Astrocyte (in vitro differentiated cells and primary cell): ENCODE measurements at regions not wholly inside any gene's neighbourhood (a gene's known extent, or its start where the extent isn't known, plus 50 kb on each side); places are given as distances from the start of the nearest gene placed in this dataset.

Experiments
- DNase-seq: peaks from one replicate; pipeline ENCODE4 v3.0.0-alpha.2; 2010; ENCODE audit warnings: low read depth
- FAIRE-seq: peaks from 2 replicates; lab custom pipeline; 2011; peaks lifted over from hg19 to GRCh38; lab: Jason Lieb, UNC
- H2AFZ ChIP-seq: 2 replicates; pipeline ENCODE4 v1.6.0; 2012; ENCODE audit warnings: low read depth, low read length, inconsistent platforms
- H3K27ac ChIP-seq: 2 replicates; pipeline ENCODE4 v1.5.1; 2011; ENCODE audit warnings: low read depth, low read length, inconsistent platforms
- H3K27me3 ChIP-seq: 2 replicates; pipeline ENCODE4 v1.6.0; 2011; ENCODE audit warnings: low read length, inconsistent platforms; ENCODE audit not compliant: insufficient read depth
- H3K36me3 ChIP-seq: 2 replicates; pipeline ENCODE4 v1.5.1; 2011; ENCODE audit warnings: low read length, inconsistent platforms; ENCODE audit not compliant: insufficient read depth
- H3K4me1 ChIP-seq: 2 replicates; pipeline ENCODE4 v1.5.1; 2011; ENCODE audit warnings: low read length, inconsistent platforms; ENCODE audit not compliant: insufficient read depth
- H3K4me2 ChIP-seq: 2 replicates; pipeline ENCODE4 v1.6.0; 2012; ENCODE audit warnings: low read length, inconsistent platforms
- H3K4me3 ChIP-seq: 2 replicates; pipeline ENCODE4 v1.5.1; 2011; ENCODE audit warnings: low read depth, mild to moderate bottlenecking, low read length, inconsistent platforms; ENCODE audit not compliant: insufficient read depth
- H3K79me2 ChIP-seq: 2 replicates; pipeline ENCODE4 v1.6.0; 2012; ENCODE audit warnings: mild to moderate bottlenecking, low read length, inconsistent platforms; ENCODE audit not compliant: insufficient read depth
- H3K9ac ChIP-seq: 2 replicates; pipeline ENCODE4 v1.6.0; 2012; ENCODE audit warnings: mild to moderate bottlenecking, low read length, inconsistent platforms
- H3K9me3 ChIP-seq: 2 replicates; pipeline ENCODE4 v1.5.1; 2012; ENCODE audit warnings: low read depth, mild to moderate bottlenecking, low read length, inconsistent platforms; ENCODE audit not compliant: insufficient read depth
- H4K20me1 ChIP-seq: 2 replicates; pipeline ENCODE4 v1.6.0; 2012; ENCODE audit warnings: low read length, inconsistent platforms; ENCODE audit not compliant: insufficient read depth
- H3K27ac Mint-ChIP-seq: one replicate; pipeline ENCODE4 v1.8.0; 2021; ENCODE audit warnings: mild to moderate bottlenecking, mixed read lengths; ENCODE audit not compliant: unreplicated experiment
- H3K27me3 Mint-ChIP-seq: one replicate; pipeline ENCODE4 v1.8.0; 2021; ENCODE audit warnings: low read depth, mixed read lengths; ENCODE audit not compliant: unreplicated experiment
- H3K36me3 Mint-ChIP-seq: one replicate; pipeline ENCODE4 v1.8.0; 2021; ENCODE audit warnings: low read depth, mixed read lengths; ENCODE audit not compliant: unreplicated experiment
- H3K4me1 Mint-ChIP-seq: one replicate; pipeline ENCODE4 v1.8.0; 2021; ENCODE audit warnings: low read depth, mixed read lengths; ENCODE audit not compliant: unreplicated experiment
- H3K4me3 Mint-ChIP-seq: one replicate; pipeline ENCODE4 v1.8.0; 2021; ENCODE audit warnings: mild to moderate bottlenecking, moderate library complexity, mixed read lengths; ENCODE audit not compliant: unreplicated experiment
- H3K9me3 Mint-ChIP-seq: one replicate; pipeline ENCODE4 v1.8.0; 2021; ENCODE audit warnings: mild to moderate bottlenecking, mixed read lengths; ENCODE audit not compliant: unreplicated experiment
- CTCF ChIP-seq: IDR thresholded peaks from 2 replicates; pipeline ENCODE4 v1.5.1; 2011; ENCODE audit warnings: low read depth, mild to moderate bottlenecking, inconsistent platforms, low read length, moderate library complexity; ENCODE audit not compliant: insufficient read depth
- EZH2 ChIP-seq: IDR thresholded peaks from 2 replicates; pipeline ENCODE4 v1.6.1; 2012; ENCODE audit warnings: mild to moderate bottlenecking, low read length, inconsistent platforms; ENCODE audit not compliant: insufficient read depth

- FAIRE-seq (no peak), DNase-seq (no peak)
- Histone ChIP-seq H3K36me3 (no peaks in the 10 kb centered on the region), H3K79me2 (no peaks in the 10 kb centered on the region), H3K4me2 (no peak overlapping the region), H3K27me3 (no peaks in the 10 kb centered on the region), H3K4me1 (no peaks in the 10 kb centered on the region), H3K9me3 (no peaks in the 10 kb centered on the region), H3K9ac (no peak overlapping the region), H2AFZ (no peak overlapping the region), H3K4me3 (no peak overlapping the region), H3K27ac (no peak overlapping the region), H4K20me1 (no peaks in the 10 kb centered on the region)
- TF ChIP-seq EZH2, result no peak
- TF ChIP-seq CTCF, result peak; percentile 8
- Mint-ChIP-seq H3K4me1 (no peaks in the 10 kb centered on the region), H3K36me3 (no peaks in the 10 kb centered on the region), H3K9me3 (no peaks in the 10 kb centered on the region), H3K4me3 (no peak overlapping the region), H3K27ac (no peak overlapping the region), H3K27me3 (no peaks in the 10 kb centered on the region)
Measured at GRCh38 chr2:208820014-208820688, 413.6 kb downstream of the PTH2R start.

GRCh38 chr2:208827109-208827508 lies 420.5 kb downstream of the PTH2R start:
- Histone ChIP-seq H3K9me3 (no peaks in the 10 kb centered on the region), H4K20me1 (no peaks in the 10 kb centered on the region), H3K4me1 (no peaks in the 10 kb centered on the region), H3K27me3 (no peaks in the 10 kb centered on the region), H3K79me2 (no peaks in the 10 kb centered on the region), H3K9ac (no peak overlapping the region), H2AFZ (no peak overlapping the region), H3K4me2 (no peak overlapping the region), H3K36me3 (no peaks in the 10 kb centered on the region), H3K27ac (no peak overlapping the region), H3K4me3 (no peak overlapping the region)
- Mint-ChIP-seq H3K4me1 (no peaks in the 10 kb centered on the region), H3K9me3 (peaks cover 7% of the 10 kb centered on the region), H3K27me3 (no peaks in the 10 kb centered on the region), H3K36me3 (no peaks in the 10 kb centered on the region), H3K27ac (no peak overlapping the region), H3K4me3 (no peak overlapping the region)
- DNase-seq (no peak), FAIRE-seq (no peak)
- TF ChIP-seq CTCF (no peak), EZH2 (no peak)

- Histone ChIP-seq H3K36me3 (no peaks in the 10 kb centered on the region), H3K79me2 (no peaks in the 10 kb centered on the region), H3K4me1 (no peaks in the 10 kb centered on the region), H3K4me2 (no peak overlapping the region), H3K9ac (no peak overlapping the region), H3K27me3 (no peaks in the 10 kb centered on the region), H3K4me3 (no peak overlapping the region), H3K27ac (no peak overlapping the region), H4K20me1 (no peaks in the 10 kb centered on the region), H3K9me3 (no peaks in the 10 kb centered on the region), H2AFZ (no peak overlapping the region)
- no peak overlapping the region for H3K4me3 Mint-ChIP-seq
- no peaks in the 10 kb centered on the region for H3K27me3 Mint-ChIP-seq
- DNase-seq (no peak), FAIRE-seq (no peak)
- TF ChIP-seq EZH2 (no peak), CTCF (no peak)
- no peaks in the 10 kb centered on the region for H3K36me3 Mint-ChIP-seq
- H3K27ac Mint-ChIP-seq, result no peak overlapping the region
- H3K9me3 Mint-ChIP-seq, result peaks cover 11% of the 10 kb centered on the region
- H3K4me1 Mint-ChIP-seq, result no peaks in the 10 kb centered on the region
Measured at GRCh38 chr2:208827549-208828221, 421.1 kb downstream of the PTH2R start.
